ENCODE measurements at regions not wholly inside any gene's neighbourhood (a gene's known extent, or its start where the extent isn't known, plus 50 kb on each side); places are given as distances from the start of the nearest gene placed in this dataset.

DNA sequence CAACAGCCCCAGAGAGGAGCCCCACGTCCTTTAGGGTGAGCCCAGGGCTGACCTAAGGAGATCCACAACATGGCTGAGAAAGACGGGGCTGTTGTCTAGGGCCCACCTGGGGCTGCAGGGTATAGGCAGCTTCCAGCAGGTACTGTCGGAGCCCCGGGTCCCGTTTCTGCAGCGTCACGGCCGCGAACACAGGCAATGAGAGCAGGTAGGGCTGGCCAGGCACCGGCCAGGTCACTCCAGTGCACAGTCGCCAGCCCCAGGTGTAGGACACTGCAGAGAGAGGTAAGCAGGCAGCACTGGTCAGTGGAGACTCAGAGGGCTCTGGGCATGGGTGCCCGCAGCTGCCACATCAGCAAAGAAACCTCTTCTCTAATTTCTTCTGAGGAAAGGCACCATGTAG, 115.2 kb downstream of the LITAF start:
- intact Hi-C loops (cut with micrococcal nuclease; ENCODE audit: unreplicated experiment) = no loop called here
- 66% methylated on average over 12 of the region's 12 CpGs for WGBS (ENCODE audit: insufficient coverage, insufficient replicate concordance, low lambda C conversion rate, missing lambda C conversion rate)
- no peak overlapping the region for H2AFZ ChIP-seq (ENCODE audit: control insufficient read depth, low read depth, low read length)
- H3K27me3 ChIP-seq (replicated peaks in 1 of 2; ENCODE audit: control insufficient read depth in 2 of 2, insufficient read depth in 2 of 2, low read length in 1 of 2) = no peaks in the 10 kb centered on the region
- TF ChIP-seq RB1 (IDR thresholded peaks at IDR 0.05; ENCODE audit: borderline replicate concordance) = no peak
- TF ChIP-seq NR2C2 (IDR thresholded peaks at IDR 0.05; ENCODE audit: borderline replicate concordance, control insufficient read depth, insufficient read length, low read depth) = no peak
- no peak for TF ChIP-seq FOXK2 (IDR thresholded peaks at IDR 0.05)
- TF ChIP-seq SREBF2 (IDR thresholded peaks at IDR 0.05; ENCODE audit: low read length) = no peak
- TF ChIP-seq ATF7 (IDR thresholded peaks at IDR 0.05; ENCODE audit: low read depth) = no peak
- TF ChIP-seq, protein P1, sequence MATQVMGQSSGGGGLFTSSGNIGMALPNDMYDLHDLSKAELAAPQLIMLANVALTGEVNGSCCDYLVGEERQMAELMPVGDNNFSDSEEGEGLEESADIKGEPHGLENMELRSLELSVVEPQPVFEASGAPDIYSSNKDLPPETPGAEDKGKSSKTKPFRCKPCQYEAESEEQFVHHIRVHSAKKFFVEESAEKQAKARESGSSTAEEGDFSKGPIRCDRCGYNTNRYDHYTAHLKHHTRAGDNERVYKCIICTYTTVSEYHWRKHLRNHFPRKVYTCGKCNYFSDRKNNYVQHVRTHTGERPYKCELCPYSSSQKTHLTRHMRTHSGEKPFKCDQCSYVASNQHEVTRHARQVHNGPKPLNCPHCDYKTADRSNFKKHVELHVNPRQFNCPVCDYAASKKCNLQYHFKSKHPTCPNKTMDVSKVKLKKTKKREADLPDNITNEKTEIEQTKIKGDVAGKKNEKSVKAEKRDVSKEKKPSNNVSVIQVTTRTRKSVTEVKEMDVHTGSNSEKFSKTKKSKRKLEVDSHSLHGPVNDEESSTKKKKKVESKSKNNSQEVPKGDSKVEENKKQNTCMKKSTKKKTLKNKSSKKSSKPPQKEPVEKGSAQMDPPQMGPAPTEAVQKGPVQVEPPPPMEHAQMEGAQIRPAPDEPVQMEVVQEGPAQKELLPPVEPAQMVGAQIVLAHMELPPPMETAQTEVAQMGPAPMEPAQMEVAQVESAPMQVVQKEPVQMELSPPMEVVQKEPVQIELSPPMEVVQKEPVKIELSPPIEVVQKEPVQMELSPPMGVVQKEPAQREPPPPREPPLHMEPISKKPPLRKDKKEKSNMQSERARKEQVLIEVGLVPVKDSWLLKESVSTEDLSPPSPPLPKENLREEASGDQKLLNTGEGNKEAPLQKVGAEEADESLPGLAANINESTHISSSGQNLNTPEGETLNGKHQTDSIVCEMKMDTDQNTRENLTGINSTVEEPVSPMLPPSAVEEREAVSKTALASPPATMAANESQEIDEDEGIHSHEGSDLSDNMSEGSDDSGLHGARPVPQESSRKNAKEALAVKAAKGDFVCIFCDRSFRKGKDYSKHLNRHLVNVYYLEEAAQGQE (IDR thresholded peaks at IDR 0.05; ENCODE audit: low read depth, low read length) = no peak
- TF ChIP-seq, protein P2, sequence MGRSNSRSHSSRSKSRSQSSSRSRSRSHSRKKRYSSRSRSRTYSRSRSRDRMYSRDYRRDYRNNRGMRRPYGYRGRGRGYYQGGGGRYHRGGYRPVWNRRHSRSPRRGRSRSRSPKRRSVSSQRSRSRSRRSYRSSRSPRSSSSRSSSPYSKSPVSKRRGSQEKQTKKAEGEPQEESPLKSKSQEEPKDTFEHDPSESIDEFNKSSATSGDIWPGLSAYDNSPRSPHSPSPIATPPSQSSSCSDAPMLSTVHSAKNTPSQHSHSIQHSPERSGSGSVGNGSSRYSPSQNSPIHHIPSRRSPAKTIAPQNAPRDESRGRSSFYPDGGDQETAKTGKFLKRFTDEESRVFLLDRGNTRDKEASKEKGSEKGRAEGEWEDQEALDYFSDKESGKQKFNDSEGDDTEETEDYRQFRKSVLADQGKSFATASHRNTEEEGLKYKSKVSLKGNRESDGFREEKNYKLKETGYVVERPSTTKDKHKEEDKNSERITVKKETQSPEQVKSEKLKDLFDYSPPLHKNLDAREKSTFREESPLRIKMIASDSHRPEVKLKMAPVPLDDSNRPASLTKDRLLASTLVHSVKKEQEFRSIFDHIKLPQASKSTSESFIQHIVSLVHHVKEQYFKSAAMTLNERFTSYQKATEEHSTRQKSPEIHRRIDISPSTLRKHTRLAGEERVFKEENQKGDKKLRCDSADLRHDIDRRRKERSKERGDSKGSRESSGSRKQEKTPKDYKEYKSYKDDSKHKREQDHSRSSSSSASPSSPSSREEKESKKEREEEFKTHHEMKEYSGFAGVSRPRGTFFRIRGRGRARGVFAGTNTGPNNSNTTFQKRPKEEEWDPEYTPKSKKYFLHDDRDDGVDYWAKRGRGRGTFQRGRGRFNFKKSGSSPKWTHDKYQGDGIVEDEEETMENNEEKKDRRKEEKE (IDR thresholded peaks at IDR 0.05) = no peak
- TF ChIP-seq MTA3 (IDR thresholded peaks at IDR 0.05; ENCODE audit: borderline replicate concordance, low read length) = no peak
- TF ChIP-seq SUZ12 (IDR thresholded peaks at IDR 0.05; ENCODE audit: unreplicated experiment) = no peak
- TF ChIP-seq, protein P3, sequence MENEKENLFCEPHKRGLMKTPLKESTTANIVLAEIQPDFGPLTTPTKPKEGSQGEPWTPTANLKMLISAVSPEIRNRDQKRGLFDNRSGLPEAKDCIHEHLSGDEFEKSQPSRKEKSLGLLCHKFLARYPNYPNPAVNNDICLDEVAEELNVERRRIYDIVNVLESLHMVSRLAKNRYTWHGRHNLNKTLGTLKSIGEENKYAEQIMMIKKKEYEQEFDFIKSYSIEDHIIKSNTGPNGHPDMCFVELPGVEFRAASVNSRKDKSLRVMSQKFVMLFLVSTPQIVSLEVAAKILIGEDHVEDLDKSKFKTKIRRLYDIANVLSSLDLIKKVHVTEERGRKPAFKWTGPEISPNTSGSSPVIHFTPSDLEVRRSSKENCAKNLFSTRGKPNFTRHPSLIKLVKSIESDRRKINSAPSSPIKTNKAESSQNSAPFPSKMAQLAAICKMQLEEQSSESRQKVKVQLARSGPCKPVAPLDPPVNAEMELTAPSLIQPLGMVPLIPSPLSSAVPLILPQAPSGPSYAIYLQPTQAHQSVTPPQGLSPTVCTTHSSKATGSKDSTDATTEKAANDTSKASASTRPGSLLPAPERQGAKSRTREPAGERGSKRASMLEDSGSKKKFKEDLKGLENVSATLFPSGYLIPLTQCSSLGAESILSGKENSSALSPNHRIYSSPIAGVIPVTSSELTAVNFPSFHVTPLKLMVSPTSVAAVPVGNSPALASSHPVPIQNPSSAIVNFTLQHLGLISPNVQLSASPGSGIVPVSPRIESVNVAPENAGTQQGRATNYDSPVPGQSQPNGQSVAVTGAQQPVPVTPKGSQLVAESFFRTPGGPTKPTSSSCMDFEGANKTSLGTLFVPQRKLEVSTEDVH (IDR thresholded peaks at IDR 0.05; ENCODE audit: low read depth, partially characterized antibody) = no peak
- TF ChIP-seq ZNF207 (IDR thresholded peaks at IDR 0.05; ENCODE audit: borderline replicate concordance) = no peak
- TF ChIP-seq SMAD1 (IDR thresholded peaks at IDR 0.05; ENCODE audit: low read depth, partially characterized antibody) = no peak
- TF ChIP-seq TARDBP (IDR thresholded peaks at IDR 0.05; ENCODE audit: borderline replicate concordance) = no peak
- TF ChIP-seq SRF (IDR thresholded peaks at IDR 0.05; ENCODE audit: low read depth in 2 of 2, low read length in 2 of 2) = no peak
- TF ChIP-seq ZNF384 (IDR thresholded peaks at IDR 0.05; ENCODE audit: borderline replicate concordance, low read depth, low read length) = no peak
- no peak for TF ChIP-seq HCFC1 (IDR thresholded peaks at IDR 0.05; ENCODE audit: low read length)
- DNase-seq (ENCODE audit: low read depth, low spot score) = no peak
- no TSS peak for BruUV-seq (replicated peaks)
- no peak for FAIRE-seq
- H3K27ac ChIP-seq (ENCODE audit: control insufficient read depth, insufficient read depth) = no peak overlapping the region
- H3K4me1 ChIP-seq (ENCODE audit: control insufficient read depth, insufficient read depth, low read length) = no peaks in the 10 kb centered on the region
- CTCF ChIA-PET = no interaction called here
- no peak overlapping the region for H3K4me3 ChIP-seq
- H3K9me3 ChIP-seq (replicated peaks; ENCODE audit: control insufficient read depth, insufficient read depth, low read length) = no peaks in the 10 kb centered on the region
- no peak overlapping the region for H3K4me2 ChIP-seq (ENCODE audit: control insufficient read depth, insufficient read depth)
- H3K9ac ChIP-seq (ENCODE audit: control insufficient read depth, insufficient read depth, low read length) = no peak overlapping the region
- SMC1A ChIA-PET (ENCODE audit: uncharacterized antibody, unreplicated experiment) = no interaction called here
- RAD21 ChIA-PET (ENCODE audit: unreplicated experiment) = no interaction called here
- H3K79me2 ChIP-seq (ENCODE audit: control insufficient read depth, insufficient read depth, low read length) = no peaks in the 10 kb centered on the region
- in situ Hi-C loops (cut with MboI) = no loop called here
- POLR2A ChIA-PET = no interaction called here
- no peak for ATAC-seq
- H4K20me1 ChIP-seq (ENCODE audit: control insufficient read depth, insufficient read depth) = no peaks in the 10 kb centered on the region
- H3K36me3 ChIP-seq (ENCODE audit: control insufficient read depth in 2 of 2, insufficient read depth in 2 of 2, low read length in 1 of 2) = no peaks in the 10 kb centered on the region

Data from GM12878 (cell line).